ENCODE measurements at regions not wholly inside any gene's neighbourhood (a gene's known extent, or its start where the extent isn't known, plus 50 kb on each side); places are given as distances from the start of the nearest gene placed in this dataset.

- Mint-ChIP-seq H3K36me3 (no peaks in the 10 kb centered on the region), H3K27me3 (ENCODE audit: low read depth in 3 of 3) (no peaks in the 10 kb centered on the region), H3K9me3 (peaks cover 2 to 14% (median 12%) of the 10 kb centered on the region in 7 donors), H3K4me1 (no peaks in the 10 kb centered on the region), H3K27ac (no peak overlapping the region), H3K4me3 (no peak overlapping the region)
- Histone ChIP-seq H3K27ac (ENCODE audit: low read depth in 1 of 2, low read length in 2 of 2) (no peak overlapping the region), H2AFZ (ENCODE audit: insufficient read depth, low read depth, low read length, poor library complexity, severe bottlenecking) (no peak overlapping the region), H3K4me3 (replicated peaks in 1 of 3; ENCODE audit: low read depth in 2 of 3, low read length in 3 of 3) (no peak overlapping the region), H3K9me3 (replicated peaks in 1 of 2; ENCODE audit: control insufficient read depth in 1 of 2, insufficient read depth in 1 of 2, low read length in 2 of 2) (peaks cover 7 to 8% of the 10 kb centered on the region in 2 donors), H3K4me2 (replicated peaks; ENCODE audit: extremely low read depth, low read length, poor library complexity, severe bottlenecking) (no peak overlapping the region), H3K4me1 (ENCODE audit: control insufficient read depth in 1 of 2, insufficient read depth in 2 of 2, low read length in 2 of 2) (no peaks in the 10 kb centered on the region), H3K9ac (ENCODE audit: insufficient read depth, low read length, poor library complexity, severe bottlenecking) (no peak overlapping the region), H3K79me2 (ENCODE audit: insufficient read depth, low read length) (no peaks in the 10 kb centered on the region), H3K27me3 (ENCODE audit: control insufficient read depth in 2 of 2, insufficient read depth in 2 of 2, low read length in 2 of 2) (no peaks in the 10 kb centered on the region), H3K36me3 (replicated peaks in 1 of 2; ENCODE audit: control insufficient read depth in 1 of 2, insufficient read depth in 2 of 2, low read length in 2 of 2) (no peaks in the 10 kb centered on the region), H4K20me1 (ENCODE audit: insufficient read depth, low read length) (no peaks in the 10 kb centered on the region)
- intact Hi-C loops (cut with micrococcal nuclease), result no loop called here
- TF ChIP-seq CTCF (IDR thresholded peaks at IDR 0.05), result no peak
- no CpG with 5 or more reads among the region's 1 CpG for WGBS (ENCODE audit: insufficient coverage)
- DNase-seq, result no peak
These were observed 172.3 kb upstream of the SPRY2 start for GRCh38 chr13:80513196-80513595.

DNA sequence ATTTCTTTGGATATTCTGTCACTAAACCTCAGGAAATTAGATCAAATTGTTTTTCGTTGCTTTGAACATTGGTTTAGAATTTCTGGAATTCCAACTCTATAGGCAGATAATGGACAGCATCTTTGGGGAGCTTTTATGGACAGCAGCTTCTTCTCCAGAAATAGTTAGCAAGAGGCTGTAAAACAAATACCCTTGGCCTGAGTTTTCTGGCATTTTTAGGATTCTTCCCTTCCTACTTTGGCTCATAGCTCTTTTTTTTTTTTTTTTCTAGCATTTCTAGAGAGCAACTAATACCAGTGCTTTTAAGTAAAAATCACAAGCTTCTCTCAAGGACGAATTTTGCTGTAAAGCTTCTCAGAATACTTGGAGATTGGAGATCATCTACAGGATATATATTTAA is 169.8 kb upstream of the SPRY2 start:
- 60% methylated on average over 1 of the region's 2 CpGs for WGBS (ENCODE audit: insufficient coverage)
- no peaks in the 10 kb centered on the region for H3K27me3 Mint-ChIP-seq (ENCODE audit: low read depth in 3 of 3)
- TF ChIP-seq CTCF (IDR thresholded peaks at IDR 0.05), result no peak
- no peak for DNase-seq
- no peak overlapping the region for H2AFZ ChIP-seq (ENCODE audit: insufficient read depth, low read depth, low read length, poor library complexity, severe bottlenecking)
- no peaks in the 10 kb centered on the region for H3K36me3 Mint-ChIP-seq
- H3K4me1 Mint-ChIP-seq, result no peaks in the 10 kb centered on the region
- no peak overlapping the region for H3K4me3 Mint-ChIP-seq
- H3K36me3 ChIP-seq (replicated peaks in 1 of 2; ENCODE audit: control insufficient read depth in 1 of 2, insufficient read depth in 2 of 2, low read length in 2 of 2), result no peaks in the 10 kb centered on the region
- no peak overlapping the region for H3K9ac ChIP-seq (ENCODE audit: insufficient read depth, low read length, poor library complexity, severe bottlenecking)
- H3K27ac ChIP-seq (ENCODE audit: low read depth in 1 of 2, low read length in 2 of 2), result no peak overlapping the region
- no peaks in the 10 kb centered on the region for H3K27me3 ChIP-seq (ENCODE audit: control insufficient read depth in 2 of 2, insufficient read depth in 2 of 2, low read length in 2 of 2)
- H3K27ac Mint-ChIP-seq, result no peak overlapping the region
- no peak overlapping the region for H3K4me3 ChIP-seq (replicated peaks in 1 of 3; ENCODE audit: low read depth in 2 of 3, low read length in 3 of 3)
- H3K9me3 ChIP-seq (replicated peaks in 1 of 2; ENCODE audit: control insufficient read depth in 1 of 2, insufficient read depth in 1 of 2, low read length in 2 of 2), result no peaks in the 10 kb centered on the region
- H3K79me2 ChIP-seq (ENCODE audit: insufficient read depth, low read length), result no peaks in the 10 kb centered on the region
- peaks cover 0 to 13% (median 5%) of the 10 kb centered on the region in 7 donors for H3K9me3 Mint-ChIP-seq
- H3K4me2 ChIP-seq (replicated peaks; ENCODE audit: extremely low read depth, low read length, poor library complexity, severe bottlenecking), result no peak overlapping the region
- no peaks in the 10 kb centered on the region for H4K20me1 ChIP-seq (ENCODE audit: insufficient read depth, low read length)
- no peaks in the 10 kb centered on the region for H3K4me1 ChIP-seq (ENCODE audit: control insufficient read depth in 1 of 2, insufficient read depth in 2 of 2, low read length in 2 of 2)
- intact Hi-C loops (cut with micrococcal nuclease), result no loop called here

All from CD14-positive monocyte (primary cell).